ENCODE measurements at regions not wholly inside any gene's neighbourhood (a gene's known extent, or its start where the extent isn't known, plus 50 kb on each side); places are given as distances from the start of the nearest gene placed in this dataset.

DNA sequence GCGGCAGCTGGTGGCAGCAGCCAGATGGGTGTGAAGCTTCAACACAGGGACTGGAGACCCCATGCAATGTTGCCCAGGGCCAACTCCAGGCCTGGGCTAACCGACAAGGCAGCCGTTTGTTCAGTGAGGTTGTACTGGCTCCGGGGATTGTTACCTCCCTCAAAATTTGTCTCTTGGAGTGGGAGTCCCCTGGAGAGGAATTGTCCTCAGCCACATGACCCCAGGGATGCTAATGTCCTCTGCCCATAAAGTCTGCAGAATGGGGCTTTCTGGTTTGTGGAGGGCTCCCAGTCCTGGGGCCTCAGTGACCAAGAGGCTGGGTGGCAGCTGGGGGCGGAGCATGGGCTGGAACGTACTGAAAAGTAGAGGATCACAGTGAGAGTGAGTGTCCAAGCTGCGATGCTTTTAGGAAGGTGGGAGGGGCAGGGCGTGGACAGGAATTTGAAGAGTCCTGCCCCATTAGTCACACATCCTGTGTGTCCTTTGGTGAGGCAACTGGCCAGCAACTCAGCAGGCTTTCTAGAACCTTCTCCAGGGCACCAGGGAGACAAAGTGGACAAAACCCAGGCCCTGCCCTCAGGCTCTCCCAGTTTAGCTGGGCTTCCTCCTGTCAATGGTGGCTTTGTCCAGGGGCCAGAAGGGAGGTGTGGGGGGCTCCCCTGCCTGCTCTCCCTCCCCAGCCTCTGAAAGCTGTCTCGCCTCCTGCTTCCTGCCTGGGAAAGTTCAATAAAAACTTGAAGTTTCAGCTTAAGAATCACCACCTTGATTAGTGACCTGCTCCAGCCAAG is 114.0 kb downstream of the NSG2 start (continued):
- TF ChIP-seq SMAD5 (IDR thresholded peaks at IDR 0.05; ENCODE audit: low read depth) (no peak), ZNF24 (IDR thresholded peaks at IDR 0.05) (no peak), ZNF687 (IDR thresholded peaks at IDR 0.05) (no peak), RELB (IDR thresholded peaks at IDR 0.05; ENCODE audit: low read depth) (no peak), STAT1 (conservative IDR thresholded peaks at IDR 0.05) (no peak), IRF3 (IDR thresholded peaks at IDR 0.05) (no peak), NFYB (IDR thresholded peaks at IDR 0.05; ENCODE audit: insufficient read depth, low read depth, low read length) (no peak)

All from GM12878 (cell line).